ENCODE measurements at regions not wholly inside any gene's neighbourhood (a gene's known extent, or its start where the extent isn't known, plus 50 kb on each side); places are given as distances from the start of the nearest gene placed in this dataset.
"Not testable (repeated sequence)": the region's sequence is repeated elsewhere in the genome, so short reads cannot be mapped to it uniquely, and the experiment has no call there.

DNA sequence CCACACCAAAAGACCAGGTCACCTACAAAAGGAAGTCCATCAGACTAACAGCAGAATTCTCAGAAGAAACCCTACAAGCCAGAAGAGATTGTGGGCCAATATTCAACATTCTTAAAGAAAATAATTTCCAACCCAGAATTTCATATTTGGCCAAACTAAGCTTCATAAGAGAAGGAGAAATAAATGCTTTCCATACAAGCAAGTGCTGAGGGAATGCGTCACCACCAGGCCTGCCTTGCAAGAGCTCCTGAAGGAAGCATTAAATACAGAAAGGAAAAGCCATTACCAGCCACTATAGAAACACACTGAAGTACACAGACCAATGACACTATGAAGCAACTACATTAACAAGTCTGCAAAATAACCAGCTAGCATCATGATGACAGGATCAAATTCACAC lies 209.0 kb downstream of the IPMK start:
- H3K9me3 Mint-ChIP-seq: not testable (repeated sequence)

DNA sequence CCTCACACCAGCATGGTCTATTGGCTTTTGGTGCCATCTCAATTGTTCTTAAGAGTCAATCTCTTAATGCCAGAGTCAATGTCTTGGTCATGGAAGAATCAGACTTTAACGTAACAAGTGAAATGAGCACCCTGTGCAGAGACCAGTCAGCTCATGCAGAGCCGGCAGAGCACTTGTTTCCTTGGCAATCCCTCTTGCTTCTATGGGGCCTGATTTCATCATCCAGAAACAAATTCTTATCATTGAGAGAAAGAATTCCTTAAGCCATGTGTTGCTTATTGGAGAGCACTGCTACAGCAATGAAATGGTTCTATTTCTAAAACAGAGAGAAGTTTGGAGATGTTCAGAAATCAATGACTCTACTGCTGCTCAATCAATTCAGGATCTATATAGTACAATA lies 212.8 kb downstream of the IPMK start:
- DNase-seq: no peak
- Mint-ChIP-seq H3K4me1 (no peaks in the 10 kb centered on the region), H3K9me3 (no peaks in the 10 kb centered on the region), H3K27ac (no peak overlapping the region), H3K4me3 (no peak overlapping the region), H3K36me3 (ENCODE audit: low read depth) (no peaks in the 10 kb centered on the region), H3K27me3 (peaks cover 3% of the 10 kb centered on the region)
- intact Hi-C loops (cut with micrococcal nuclease): no loop called here

More for the DNA sequence above, 209.0 kb downstream of the IPMK start:
- H3K4me1 Mint-ChIP-seq; H3K27ac Mint-ChIP-seq; H3K36me3 Mint-ChIP-seq (ENCODE audit: low read depth); H3K27me3 Mint-ChIP-seq; DNase-seq; H3K4me3 Mint-ChIP-seq; intact Hi-C loops (cut with micrococcal nuclease): not testable (repeated sequence)

DNA sequence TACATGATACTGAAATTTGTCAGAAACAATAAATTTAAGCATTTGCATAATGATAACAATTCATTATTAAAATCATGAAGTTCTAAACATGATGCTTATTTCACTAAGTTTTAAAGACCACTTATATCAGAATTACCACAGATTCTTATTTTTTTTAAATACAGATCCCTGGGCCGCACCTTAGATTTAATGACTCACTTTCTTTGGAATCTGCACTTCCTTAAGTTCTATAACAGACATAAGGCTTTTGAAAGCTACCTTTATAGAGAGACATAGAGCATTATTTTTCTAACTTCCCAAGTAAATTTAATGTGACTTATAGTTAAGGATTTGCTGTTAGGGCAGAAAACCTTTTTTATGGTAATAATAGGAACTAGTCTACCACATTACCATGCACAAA lies 214.9 kb downstream of the IPMK start:
- no peaks in the 10 kb centered on the region for H3K9me3 Mint-ChIP-seq
- no peak overlapping the region for H3K4me3 Mint-ChIP-seq
- peaks cover 3% of the 10 kb centered on the region for H3K27me3 Mint-ChIP-seq
- intact Hi-C loops (cut with micrococcal nuclease): no loop called here
- DNase-seq: no peak
- no peaks in the 10 kb centered on the region for H3K36me3 Mint-ChIP-seq (ENCODE audit: low read depth)
- no peak overlapping the region for H3K27ac Mint-ChIP-seq
- H3K4me1 Mint-ChIP-seq: no peaks in the 10 kb centered on the region

DNA sequence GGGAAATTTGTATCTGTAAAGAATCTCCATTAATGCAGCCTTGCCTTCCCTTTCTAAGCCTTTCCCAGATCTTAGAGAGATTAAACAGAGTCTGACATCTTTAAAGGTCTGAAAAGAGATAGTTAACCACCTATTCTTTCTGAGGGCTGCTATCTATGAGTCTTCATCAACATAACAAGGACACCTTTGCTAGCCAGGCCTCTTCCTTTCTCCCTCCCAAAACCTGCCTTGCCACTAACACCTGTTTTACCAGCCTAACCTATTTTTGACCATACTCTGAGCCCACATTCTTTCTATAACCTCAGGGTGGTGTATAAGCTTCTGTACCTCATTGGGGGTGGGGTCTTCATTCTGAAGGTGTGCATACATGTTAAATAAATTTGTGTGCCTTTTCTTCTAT lies 217.1 kb downstream of the IPMK start:
- intact Hi-C loops (cut with micrococcal nuclease): no loop called here
- Mint-ChIP-seq H3K4me3 (no peak overlapping the region), H3K36me3 (ENCODE audit: low read depth) (no peaks in the 10 kb centered on the region), H3K27ac (no peak overlapping the region), H3K9me3 (no peaks in the 10 kb centered on the region), H3K27me3 (peaks cover 3% of the 10 kb centered on the region), H3K4me1 (no peaks in the 10 kb centered on the region)
- DNase-seq: no peak

DNA sequence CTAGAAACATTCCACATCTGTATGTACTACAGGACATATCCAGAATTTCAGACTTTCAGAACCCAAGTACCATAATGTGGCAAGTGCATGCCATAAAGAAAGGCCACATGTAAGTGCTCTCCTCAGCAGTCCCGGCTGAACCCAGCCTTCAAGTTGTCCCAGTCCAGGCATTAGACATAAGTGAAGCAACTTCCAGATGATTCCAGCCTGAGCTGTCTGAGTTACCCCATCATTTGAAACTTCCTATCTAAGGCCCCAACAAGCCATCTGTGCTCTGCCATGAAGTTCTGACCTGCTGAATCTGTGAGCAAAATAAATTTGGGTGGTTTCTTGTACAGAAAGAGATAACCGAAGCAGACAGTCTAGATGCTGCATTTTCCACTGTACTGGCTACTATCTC lies 218.8 kb downstream of the IPMK start:
- no peak overlapping the region for H3K4me3 Mint-ChIP-seq
- H3K4me1 Mint-ChIP-seq: no peaks in the 10 kb centered on the region
- H3K36me3 Mint-ChIP-seq (ENCODE audit: low read depth): no peaks in the 10 kb centered on the region
- intact Hi-C loops (cut with micrococcal nuclease): no loop called here
- H3K27ac Mint-ChIP-seq: no peak overlapping the region
- peaks cover 3% of the 10 kb centered on the region for H3K27me3 Mint-ChIP-seq
- DNase-seq: no peak
- H3K9me3 Mint-ChIP-seq: no peaks in the 10 kb centered on the region

DNA sequence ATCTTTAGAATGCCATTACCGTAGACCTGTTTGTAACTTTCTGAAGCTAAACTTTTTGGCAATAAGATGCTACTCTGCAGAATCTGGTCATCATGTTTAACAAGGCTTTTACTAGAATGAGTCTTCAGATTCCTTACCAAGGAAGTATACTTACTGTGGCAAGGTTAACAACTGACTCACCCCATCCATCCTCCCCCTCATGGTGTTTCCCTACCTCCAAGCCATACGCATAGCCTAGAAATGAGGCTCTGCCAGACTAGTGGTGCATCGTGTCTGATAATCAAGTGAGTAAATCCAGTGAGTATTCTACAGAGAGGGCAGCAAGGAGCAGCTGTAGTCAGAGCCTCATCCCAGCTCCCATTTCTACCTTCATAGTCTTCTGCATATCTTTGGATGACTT lies 223.6 kb downstream of the IPMK start:
- Mint-ChIP-seq H3K9me3 (no peaks in the 10 kb centered on the region), H3K27me3 (no peaks in the 10 kb centered on the region), H3K4me3 (no peak overlapping the region), H3K36me3 (ENCODE audit: low read depth) (no peaks in the 10 kb centered on the region), H3K4me1 (no peaks in the 10 kb centered on the region), H3K27ac (no peak overlapping the region)
- intact Hi-C loops (cut with micrococcal nuclease): no loop called here
- no peak for DNase-seq

DNA sequence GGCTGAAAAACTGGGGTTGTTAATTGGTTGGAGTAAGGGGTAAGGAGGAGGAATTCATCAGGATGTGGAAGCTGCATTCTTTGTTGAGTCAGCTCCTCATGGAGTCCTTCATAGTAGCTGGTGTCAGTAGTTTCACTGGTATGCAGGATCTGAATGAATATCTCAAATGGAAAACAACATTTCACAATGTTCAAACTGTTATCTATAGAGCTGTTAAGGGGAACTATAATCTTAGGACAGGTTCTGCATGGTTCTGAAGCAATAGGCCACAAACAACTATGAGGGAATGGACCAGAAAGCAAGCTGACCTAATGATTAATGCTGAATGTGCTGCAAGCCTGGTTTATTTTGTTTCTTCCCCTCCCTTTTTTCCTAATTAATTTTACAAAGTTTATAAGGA lies 225.8 kb downstream of the IPMK start:
- Mint-ChIP-seq H3K4me3 (no peak overlapping the region), H3K36me3 (ENCODE audit: low read depth) (no peaks in the 10 kb centered on the region), H3K27ac (no peak overlapping the region), H3K4me1 (no peaks in the 10 kb centered on the region), H3K9me3 (no peaks in the 10 kb centered on the region), H3K27me3 (no peaks in the 10 kb centered on the region)
- intact Hi-C loops (cut with micrococcal nuclease): no loop called here
- no peak for DNase-seq

DNA sequence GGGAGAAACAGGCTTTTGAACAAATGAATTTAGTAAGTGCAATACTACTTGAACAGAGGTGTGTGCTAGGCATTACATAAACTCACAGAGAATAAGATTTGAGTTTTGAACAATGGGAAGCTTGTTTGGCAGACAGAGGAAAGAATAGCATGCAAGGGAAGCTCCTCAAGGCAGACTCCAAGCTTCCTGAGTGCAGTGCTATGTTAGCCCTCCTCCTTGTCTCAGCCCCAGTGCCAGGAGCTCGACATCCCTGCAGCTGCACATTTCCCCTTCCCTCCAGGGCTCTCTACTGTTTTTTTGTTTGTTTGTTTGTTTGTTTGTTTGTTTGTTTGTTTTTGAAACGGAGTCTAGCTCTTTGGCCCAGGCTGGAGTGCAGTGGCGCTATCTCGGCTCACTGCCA lies 237.5 kb downstream of the IPMK start:
- H3K4me3 Mint-ChIP-seq: no peak overlapping the region
- H3K27me3 Mint-ChIP-seq: no peaks in the 10 kb centered on the region
- no peaks in the 10 kb centered on the region for H3K9me3 Mint-ChIP-seq
- no peaks in the 10 kb centered on the region for H3K4me1 Mint-ChIP-seq
- no peak for DNase-seq
- no peaks in the 10 kb centered on the region for H3K36me3 Mint-ChIP-seq (ENCODE audit: low read depth)
- no peak overlapping the region for H3K27ac Mint-ChIP-seq
- intact Hi-C loops (cut with micrococcal nuclease): no loop called here

DNA sequence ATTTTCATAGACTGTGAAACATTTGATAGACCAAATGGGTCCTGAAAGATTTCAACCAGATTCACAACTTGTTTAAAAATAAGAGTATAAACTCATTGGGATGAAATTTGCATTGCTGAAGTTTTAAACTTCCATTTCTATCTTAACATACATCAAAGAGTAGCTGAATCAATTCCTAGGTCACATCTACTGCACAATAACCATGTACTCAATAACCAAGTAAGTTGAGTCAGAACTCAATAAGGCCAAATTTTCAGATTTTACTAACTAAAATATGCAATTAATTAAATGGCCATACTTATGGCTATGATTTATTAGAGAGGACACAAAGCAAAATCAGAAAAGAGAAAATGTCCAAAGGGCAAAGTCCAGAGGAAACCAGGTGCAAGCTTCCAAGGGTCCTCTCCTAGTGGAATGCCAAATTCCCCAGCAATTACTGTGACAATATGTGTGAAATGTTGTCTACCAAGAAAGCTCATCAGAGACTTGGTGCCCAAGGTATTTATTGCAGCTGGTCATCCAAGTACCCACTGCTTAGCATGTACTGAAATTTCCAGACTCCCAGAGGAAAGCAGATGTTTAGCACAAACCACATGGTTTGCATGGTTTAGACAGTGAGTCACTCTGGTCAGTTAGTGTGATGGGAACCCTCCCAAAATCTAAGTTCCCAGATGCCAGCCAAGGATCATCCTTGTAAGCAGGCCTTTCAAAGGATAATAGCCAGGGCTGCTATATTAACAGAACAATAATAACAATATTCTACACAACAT lies 238.9 kb downstream of the IPMK start:
- no peak for DNase-seq
- H3K27ac Mint-ChIP-seq: no peak overlapping the region
- H3K4me1 Mint-ChIP-seq: no peaks in the 10 kb centered on the region
- intact Hi-C loops (cut with micrococcal nuclease): no loop called here
- no peaks in the 10 kb centered on the region for H3K36me3 Mint-ChIP-seq (ENCODE audit: low read depth)
- H3K27me3 Mint-ChIP-seq: no peaks in the 10 kb centered on the region
- no peaks in the 10 kb centered on the region for H3K9me3 Mint-ChIP-seq
- H3K4me3 Mint-ChIP-seq: no peak overlapping the region

DNA sequence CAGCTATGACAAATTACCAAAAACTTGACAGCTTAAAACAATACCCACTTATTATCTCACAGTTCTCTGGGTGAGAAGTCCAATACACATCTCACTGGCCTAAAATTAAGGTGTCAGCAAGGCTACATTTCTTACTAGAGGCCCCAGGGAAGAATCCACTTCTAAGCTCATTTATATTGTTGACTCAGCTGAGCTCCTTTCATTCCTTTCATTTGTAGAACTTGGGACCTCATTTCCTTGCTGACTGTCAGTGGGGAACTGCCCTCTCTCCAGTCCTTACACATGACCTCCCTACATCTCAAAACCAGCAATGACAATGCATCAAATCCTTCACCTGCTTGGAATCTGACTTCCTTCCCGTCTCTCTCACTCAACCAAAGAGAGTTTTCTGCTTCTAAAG lies 240.3 kb downstream of the IPMK start:
- Mint-ChIP-seq H3K4me1 (peaks cover 4% of the 10 kb centered on the region), H3K9me3 (no peaks in the 10 kb centered on the region), H3K27ac (no peak overlapping the region), H3K4me3 (no peak overlapping the region), H3K36me3 (ENCODE audit: low read depth) (no peaks in the 10 kb centered on the region), H3K27me3 (no peaks in the 10 kb centered on the region)
- DNase-seq: no peak
- intact Hi-C loops (cut with micrococcal nuclease): no loop called here

DNA sequence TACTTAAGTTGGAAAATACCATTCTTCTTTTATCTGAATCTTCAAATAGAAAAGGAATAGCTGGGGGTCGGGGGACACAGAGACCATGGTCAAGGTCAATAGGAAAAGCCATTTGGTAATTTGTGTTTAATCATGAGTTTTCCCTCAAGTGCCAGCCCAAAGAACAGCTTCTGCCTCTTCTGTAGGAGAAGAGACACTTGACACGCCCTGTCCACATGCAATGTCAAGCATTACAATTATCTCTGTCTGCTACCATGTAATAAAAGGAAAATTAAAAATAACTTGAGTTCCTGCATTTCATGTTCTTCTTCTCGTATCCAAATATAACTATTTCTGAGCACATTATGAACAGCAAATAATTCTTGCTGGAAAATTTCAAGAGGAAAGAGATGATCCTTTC lies 241.7 kb downstream of the IPMK start:
- peaks cover 4% of the 10 kb centered on the region for H3K4me1 Mint-ChIP-seq
- no peaks in the 10 kb centered on the region for H3K9me3 Mint-ChIP-seq
- no peak overlapping the region for H3K27ac Mint-ChIP-seq
- intact Hi-C loops (cut with micrococcal nuclease): no loop called here
- no peaks in the 10 kb centered on the region for H3K36me3 Mint-ChIP-seq (ENCODE audit: low read depth)
- no peak for DNase-seq
- no peaks in the 10 kb centered on the region for H3K27me3 Mint-ChIP-seq
- no peak overlapping the region for H3K4me3 Mint-ChIP-seq

DNA sequence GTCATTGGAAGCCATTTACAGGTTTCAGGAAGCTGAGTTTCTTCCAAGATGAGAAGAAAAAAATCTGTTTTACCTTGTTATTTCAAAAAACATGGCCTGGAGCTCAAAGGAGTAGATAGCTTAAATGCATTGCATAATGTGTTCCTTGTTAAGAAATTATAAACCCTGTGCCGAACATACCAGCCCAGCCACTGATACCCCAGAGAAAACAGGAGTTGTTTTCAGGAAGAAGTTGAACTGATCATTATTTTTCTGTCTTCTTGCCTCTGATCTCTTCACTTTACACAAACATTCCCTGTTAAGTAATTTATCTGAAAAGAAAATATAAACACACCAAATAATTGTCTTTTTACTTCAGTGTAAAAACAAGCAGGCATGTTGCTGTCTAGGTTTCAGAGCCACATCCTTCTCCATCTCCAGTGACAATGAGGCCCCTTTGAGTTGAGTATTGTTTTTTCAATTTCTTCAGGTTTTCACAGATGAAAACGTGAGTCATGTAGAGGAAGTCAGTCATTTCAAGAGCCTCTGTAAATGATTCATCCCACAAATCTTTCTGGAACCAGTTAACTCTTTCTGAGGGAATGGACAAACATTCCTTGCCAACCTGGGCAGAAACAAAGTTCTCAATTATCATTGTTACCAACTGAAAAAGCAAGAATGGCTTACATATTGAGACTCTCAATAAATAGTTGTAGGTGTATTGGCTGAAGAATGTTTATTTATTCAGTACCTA lies 244.2 kb downstream of the IPMK start:
- Mint-ChIP-seq H3K9me3 (no peaks in the 10 kb centered on the region), H3K4me1 (peaks cover 4% of the 10 kb centered on the region), H3K27me3 (no peaks in the 10 kb centered on the region), H3K4me3 (no peak overlapping the region), H3K36me3 (ENCODE audit: low read depth) (no peaks in the 10 kb centered on the region), H3K27ac (no peak overlapping the region)
- no peak for DNase-seq
- intact Hi-C loops (cut with micrococcal nuclease): no loop called here

DNA sequence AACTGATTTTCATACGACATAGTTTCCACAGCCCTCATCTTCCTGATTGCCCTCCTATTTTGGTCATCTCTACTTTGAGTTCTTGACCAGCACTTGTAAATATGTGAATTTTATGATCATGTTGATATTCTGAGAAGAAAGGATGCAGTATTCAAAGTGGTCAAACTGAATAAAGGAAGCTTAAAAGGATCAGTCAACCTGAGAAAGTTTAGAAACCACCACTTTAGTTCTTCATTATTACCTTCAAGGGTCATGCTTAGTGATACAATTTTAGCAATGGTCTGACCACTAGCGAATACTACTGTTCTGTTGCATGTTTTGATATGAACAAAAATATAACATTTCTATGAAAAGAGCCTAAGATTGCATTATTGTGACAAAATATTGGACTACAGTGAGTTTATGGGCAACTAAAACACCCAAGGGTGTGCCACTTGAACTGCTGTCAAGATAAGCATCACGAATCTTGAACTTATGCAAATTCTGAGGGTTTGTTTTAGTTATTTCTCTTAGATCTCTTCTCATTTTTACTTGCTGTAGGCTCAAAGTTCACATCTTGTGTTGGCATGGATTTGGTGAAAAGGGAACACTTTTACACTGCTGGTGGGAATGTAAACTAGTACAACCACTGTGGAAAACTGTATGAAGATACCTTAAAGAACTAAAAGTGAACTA lies 247.7 kb downstream of the IPMK start:
- Mint-ChIP-seq H3K27ac (no peak overlapping the region), H3K27me3 (no peaks in the 10 kb centered on the region), H3K4me3 (no peak overlapping the region), H3K4me1 (peaks cover 4% of the 10 kb centered on the region), H3K9me3 (no peaks in the 10 kb centered on the region), H3K36me3 (ENCODE audit: low read depth) (no peaks in the 10 kb centered on the region)
- intact Hi-C loops (cut with micrococcal nuclease): no loop called here
- DNase-seq: no peak

DNA sequence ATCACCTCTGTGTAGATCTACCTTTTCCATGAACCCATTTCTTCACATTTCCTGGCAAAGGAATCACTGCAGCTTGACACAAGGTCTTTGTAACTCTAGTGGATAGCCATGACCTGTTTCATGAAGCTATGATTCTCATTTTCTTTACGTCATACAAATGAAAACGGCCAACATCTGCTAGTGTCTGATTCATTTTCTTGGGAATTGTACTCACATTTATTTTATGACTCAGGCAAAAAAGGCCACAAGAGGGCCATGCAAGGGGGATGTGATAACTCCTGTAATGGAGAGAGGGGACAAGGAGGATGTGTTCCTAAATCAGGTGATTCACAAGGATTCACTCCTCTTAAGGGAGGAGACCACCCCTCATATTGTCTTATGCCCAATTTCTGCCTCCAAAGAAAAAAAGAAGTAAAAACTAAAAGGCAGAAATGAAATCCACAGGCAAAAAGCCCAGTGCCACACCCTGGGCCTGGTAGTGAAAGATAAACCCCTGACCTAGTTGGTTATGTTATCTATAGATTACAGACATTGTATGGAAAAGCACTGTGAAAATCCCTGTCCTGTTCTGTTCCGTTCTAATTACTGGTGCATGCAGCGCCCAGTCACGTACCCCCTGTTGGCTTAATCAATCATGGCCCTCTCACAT lies 249.9 kb downstream of the IPMK start:
- Mint-ChIP-seq H3K9me3 (no peaks in the 10 kb centered on the region), H3K4me1 (no peaks in the 10 kb centered on the region), H3K27ac (no peak overlapping the region), H3K4me3 (no peak overlapping the region), H3K36me3 (ENCODE audit: low read depth) (no peaks in the 10 kb centered on the region), H3K27me3 (no peaks in the 10 kb centered on the region)
- DNase-seq: no peak
- intact Hi-C loops (cut with micrococcal nuclease): no loop called here
